Right lobe of liver (tissue), 4 donors: ENCODE measurements at regions not wholly inside any gene's neighbourhood (a gene's known extent, or its start where the extent isn't known, plus 50 kb on each side); places are given as distances from the start of the nearest gene placed in this dataset.

Source experiments
- CTCF ChIP-seq, 4 donors: fragments of 200-600 bp in 3 of 4; fragments of 450-650 bp in 1 of 4; IDR thresholded peaks; one replicate each; pipeline versions ENCODE4 v1.5.1 to v1.8.0; 2016 to 2022; ENCODE audit warnings: antibody characterized with exemption in 4 of 4, mild to moderate bottlenecking in 2 of 4
- POLR2A ChIP-seq: fragments of 450-650 bp; IDR thresholded peaks from one replicate; pipeline ENCODE4 v1.6.1; 2017; ENCODE audit warnings: antibody characterized with exemption, mild to moderate bottlenecking
- donor health status: DM: no; HTN: no; CAD: no.
- donor health status: DM: no; HTN: no; CAD: no.
- donor health status: DM: no; HTN: yes; CAD: no.

- no peak for TF ChIP-seq CTCF (IDR thresholded peaks at IDR 0.05)
- TF ChIP-seq POLR2A: no peak
These were observed 1239.8 kb upstream of the GOT2 start for GRCh38 chr16:59973966-59974365.
